ENCODE measurements at regions not wholly inside any gene's neighbourhood (a gene's known extent, or its start where the extent isn't known, plus 50 kb on each side); places are given as distances from the start of the nearest gene placed in this dataset.

DNA sequence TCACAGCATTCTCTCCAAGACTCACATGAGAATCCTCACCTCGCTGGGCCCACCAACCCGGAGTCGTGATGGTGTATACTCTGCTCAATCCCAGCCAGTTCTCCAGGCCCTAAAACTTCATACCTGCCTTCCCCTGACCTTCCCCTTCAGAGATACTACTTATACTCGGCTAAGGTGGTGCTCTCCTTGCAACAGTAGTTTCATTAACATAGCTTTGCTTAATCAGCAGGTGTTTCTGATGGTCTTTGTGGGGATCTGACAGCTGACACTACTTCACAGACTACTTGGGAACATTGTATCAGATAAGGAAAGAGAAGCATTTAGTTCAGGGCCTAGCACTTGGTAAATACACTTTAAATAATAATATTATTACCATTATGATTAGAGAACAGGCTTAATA is 301.5 kb upstream of the DAB1 start:
- no peak for TF ChIP-seq POLR2AphosphoS5 (IDR thresholded peaks at IDR 0.05; ENCODE audit: low read depth, low read length)
- no peak for TF ChIP-seq TAF1 (IDR thresholded peaks at IDR 0.05; ENCODE audit: low read depth, low read length)
- TF ChIP-seq POU2F2 (IDR thresholded peaks at IDR 0.05; ENCODE audit: low read depth, low read length), result no peak
